Ishikawa (cell line): ENCODE measurements at regions not wholly inside any gene's neighbourhood (a gene's known extent, or its start where the extent isn't known, plus 50 kb on each side); places are given as distances from the start of the nearest gene placed in this dataset.

Experiments used
- CEBPB ChIP-seq: IDR thresholded peaks from 2 replicates; pipeline ENCODE4 v1.6.1; 2012
- CREB1 ChIP-seq: IDR thresholded peaks from 2 replicates; pipeline ENCODE4 v1.6.1; 2012; ENCODE audit warnings: low read depth
- EGR1 ChIP-seq: IDR thresholded peaks from 2 replicates; pipeline ENCODE4 v1.6.1; 2012
- EP300 ChIP-seq: IDR thresholded peaks from 2 replicates; pipeline ENCODE4 v1.6.1; 2012; ENCODE audit warnings: borderline replicate concordance
- FOXM1 ChIP-seq: IDR thresholded peaks from 2 replicates; pipeline ENCODE4 v1.6.1; 2012; ENCODE audit warnings: low read depth, borderline replicate concordance
- MAX ChIP-seq: IDR thresholded peaks from 2 replicates; pipeline ENCODE4 v1.6.1; 2012
- NFIC ChIP-seq: IDR thresholded peaks from 2 replicates; pipeline ENCODE4 v1.6.1; 2012
- RAD21 ChIP-seq: IDR thresholded peaks from 2 replicates; pipeline ENCODE4 v1.6.1; 2012; ENCODE audit warnings: low read depth
- REST ChIP-seq: IDR thresholded peaks from 2 replicates; pipeline ENCODE4 v1.6.1; 2012; ENCODE audit warnings: low read depth, mild to moderate bottlenecking
- TAF1 ChIP-seq: IDR thresholded peaks from 2 replicates; pipeline ENCODE4 v1.6.1; 2012; ENCODE audit warnings: low read depth, mild to moderate bottlenecking
- TCF12 ChIP-seq: IDR thresholded peaks from 2 replicates; pipeline ENCODE4 v1.6.1; 2012; ENCODE audit warnings: low read depth
- TEAD4 ChIP-seq: IDR thresholded peaks from 2 replicates; pipeline ENCODE4 v1.6.1; 2012
- USF1 ChIP-seq: IDR thresholded peaks from 2 replicates; pipeline ENCODE4 v1.6.1; 2012
- YY1 ChIP-seq: IDR thresholded peaks from 2 replicates; pipeline ENCODE4 v1.6.1; 2012; ENCODE audit warnings: low read depth
- ZBTB7A ChIP-seq: IDR thresholded peaks from 2 replicates; pipeline ENCODE4 v1.6.1; 2012; ENCODE audit warnings: low read depth

GRCh38 chr2:123747326-123747725, 277.8 kb upstream of the CNTNAP5 start:
- TF ChIP-seq TAF1 (no peak), FOXM1 (no peak), USF1 (no peak), CREB1 (no peak), TEAD4 (no peak), YY1 (no peak), REST (no peak), EGR1 (no peak), NFIC (no peak), TCF12 (no peak), RAD21 (no peak), ZBTB7A (no peak), CEBPB (no peak), MAX (no peak), EP300 (no peak)

- TF ChIP-seq RAD21 (no peak), TEAD4 (no peak), FOXM1 (no peak), CREB1 (no peak), CEBPB (no peak), NFIC (no peak), YY1 (no peak), EGR1 (no peak), MAX (no peak), TAF1 (no peak), EP300 (no peak), TCF12 (no peak), REST (no peak), USF1 (no peak), ZBTB7A (no peak)
Measured at GRCh38 chr2:123762221-123762620, 262.9 kb upstream of the CNTNAP5 start.

GRCh38 chr2:123768233-123768632, 256.9 kb upstream of the CNTNAP5 start:
- TF ChIP-seq TEAD4: no peak
- TF ChIP-seq CEBPB: no peak
- TF ChIP-seq TAF1: no peak
- no peak for TF ChIP-seq TCF12
- TF ChIP-seq REST: no peak
- TF ChIP-seq RAD21: no peak

- TF ChIP-seq RAD21 (no peak), CREB1 (no peak), EGR1 (no peak), TEAD4 (no peak)
Measured at GRCh38 chr2:123769001-123769400, 256.1 kb upstream of the CNTNAP5 start.

GRCh38 chr2:123770996-123771720, 253.9 kb upstream of the CNTNAP5 start:
- TF ChIP-seq MAX (no peak), EGR1 (no peak), TCF12 (no peak), YY1 (no peak), USF1 (no peak), FOXM1 (no peak), RAD21 (no peak), CEBPB (no peak), EP300 (no peak), NFIC (no peak), ZBTB7A (no peak), REST (no peak), CREB1 (no peak)
